ENCODE measurements at regions not wholly inside any gene's neighbourhood (a gene's known extent, or its start where the extent isn't known, plus 50 kb on each side); places are given as distances from the start of the nearest gene placed in this dataset.
A peak's percentile ranks its signal among the peaks of the same experiment; 100 is the strongest.

GRCh38 chr4:165612936-165613335, 234.1 kb downstream of the CPE start:
- peak; percentile 20 for DNase-seq

- DNase-seq, result no peak
Observed at GRCh38 chr4:165613581-165613980, 234.8 kb downstream of the CPE start.

- DNase-seq, result no peak
Observed at GRCh38 chr4:165620913-165621312, 242.1 kb downstream of the CPE start.

DNA sequence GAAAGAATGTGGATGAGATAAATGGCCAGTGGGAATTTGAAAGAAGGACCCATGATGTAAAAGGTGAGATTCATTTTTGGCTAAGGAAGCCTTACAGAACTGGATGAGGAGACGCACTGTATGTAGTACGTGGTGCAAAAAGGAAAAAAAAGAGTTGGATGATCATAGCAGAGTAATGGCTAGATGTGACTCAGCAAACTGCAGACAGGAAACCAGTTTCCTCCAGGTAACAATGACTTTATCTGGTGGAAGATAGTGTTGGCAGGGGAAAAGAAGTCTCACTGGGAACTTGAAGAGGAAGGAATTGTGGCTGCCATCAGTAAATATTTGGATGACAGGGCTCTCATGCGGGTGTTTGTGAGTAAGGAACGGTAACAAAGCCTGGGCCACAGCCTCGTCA, 243.2 kb downstream of the CPE start:
- DNase-seq, result no peak

- no peak for DNase-seq
Observed at GRCh38 chr4:165625281-165625680, 246.5 kb downstream of the CPE start.

- DNase-seq, result no peak
Observed at GRCh38 chr4:165626316-165626715, 246.7 kb upstream of the TLL1 start.

- DNase-seq, result no peak
Observed at GRCh38 chr4:165627128-165627527, 245.9 kb upstream of the TLL1 start.

DNA sequence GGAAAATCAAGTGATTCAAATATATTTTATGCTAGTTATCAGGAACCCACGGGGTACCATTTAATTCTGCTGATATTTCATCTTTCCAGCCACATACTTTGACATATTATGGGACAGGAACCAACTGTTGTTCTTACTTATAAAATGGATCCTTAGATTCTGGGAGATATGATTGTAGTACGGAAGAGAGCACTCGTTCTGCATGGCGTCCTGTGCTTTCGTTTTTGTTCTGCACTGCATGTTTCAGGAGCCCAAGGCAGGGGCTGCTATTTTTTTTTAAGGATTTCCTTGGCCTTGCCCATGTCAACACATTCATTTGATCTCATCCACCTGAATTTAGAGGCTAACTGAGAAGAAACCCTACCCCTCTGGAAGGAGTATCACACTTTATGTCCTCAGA, 245.5 kb upstream of the TLL1 start:
- no peak for DNase-seq

DNA sequence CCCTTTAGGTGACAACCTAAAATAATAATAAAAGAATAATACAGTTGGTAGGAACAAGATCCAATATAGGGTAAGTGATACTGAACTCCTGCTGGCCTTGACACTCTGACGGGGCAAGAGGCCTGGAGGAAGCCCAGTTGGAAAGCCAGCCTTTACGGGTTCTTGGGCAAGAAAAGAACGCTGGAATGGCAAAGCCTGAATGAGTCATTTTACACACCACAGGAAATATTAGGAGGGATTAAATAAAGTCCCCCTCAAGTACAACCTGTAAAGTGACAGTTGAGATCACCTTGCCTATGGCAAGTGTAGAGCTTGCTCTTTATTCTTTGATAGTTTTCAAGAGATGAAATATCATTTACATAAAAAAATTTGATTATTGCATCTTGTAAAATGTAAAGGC, 244.5 kb upstream of the TLL1 start:
- DNase-seq, result no peak

DNA sequence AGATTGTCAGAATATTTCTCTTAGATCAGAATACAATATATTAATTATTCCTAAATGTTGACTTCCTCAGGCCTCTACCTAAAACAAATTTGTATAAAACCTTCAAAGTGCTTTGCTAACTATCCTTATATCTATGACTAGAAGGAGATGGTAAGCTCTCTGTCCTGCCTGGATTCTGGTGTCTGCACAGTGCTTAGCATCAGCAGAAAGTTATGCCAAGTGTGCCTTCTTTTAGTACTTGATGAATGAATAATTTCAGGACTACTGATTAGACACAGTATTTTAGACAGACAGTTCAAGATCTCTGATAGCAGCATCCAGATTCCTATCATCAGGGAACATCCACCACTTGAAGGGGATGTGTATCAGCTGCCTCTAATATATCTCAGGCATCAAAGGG, 242.4 kb upstream of the TLL1 start:
- DNase-seq, result no peak

DNA sequence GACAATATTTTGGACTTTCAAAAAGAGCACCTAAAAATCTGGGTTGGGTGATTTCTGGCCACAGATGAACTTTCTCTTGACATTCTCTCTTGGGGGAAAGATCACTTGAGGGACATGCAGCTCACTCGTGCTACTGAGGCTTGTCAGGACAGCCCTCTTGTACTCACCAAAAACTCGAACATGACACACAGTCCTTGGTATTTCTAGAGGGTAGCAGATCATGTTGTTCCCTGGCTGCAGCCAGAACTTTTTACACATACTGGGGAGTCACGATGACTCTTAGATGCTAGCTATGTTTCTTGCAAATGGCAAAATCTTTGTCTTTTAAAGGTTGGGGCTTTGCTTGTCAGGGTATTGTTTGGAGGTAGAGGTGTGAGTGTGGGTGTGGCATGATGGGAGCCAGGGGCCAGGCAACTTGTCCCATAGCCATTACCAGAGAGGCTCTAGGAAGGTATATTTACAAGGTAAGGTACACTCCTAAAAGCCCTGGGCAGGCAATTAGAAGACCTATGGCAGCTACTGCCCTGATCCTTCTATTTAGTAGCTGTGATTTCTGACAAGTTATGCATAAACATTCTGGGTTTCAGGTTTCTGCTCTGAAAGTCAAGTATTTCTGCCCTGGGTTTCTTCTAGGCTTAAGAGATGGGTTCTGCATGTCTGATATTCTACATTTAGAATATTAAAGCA, 241.7 kb upstream of the TLL1 start:
- peak; percentile 65 for DNase-seq

DNA sequence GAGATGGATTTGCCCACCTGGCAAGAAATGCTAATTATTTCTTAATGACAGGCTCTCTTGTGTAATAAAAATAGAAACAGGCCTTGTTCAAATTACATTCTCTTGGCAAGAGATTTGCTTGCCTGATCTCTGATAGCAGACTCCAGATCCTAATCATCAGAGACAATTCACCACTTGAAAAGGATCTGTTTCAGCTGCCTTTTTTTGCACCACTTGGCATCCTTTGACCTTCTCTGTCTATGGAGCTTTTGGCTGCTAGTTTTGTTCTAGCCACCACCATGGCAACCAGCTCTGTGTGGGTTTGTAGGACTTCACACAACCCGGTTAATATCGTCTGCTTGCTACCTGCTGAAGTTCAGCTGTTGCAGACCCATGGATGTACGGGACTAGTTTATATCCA, 241.1 kb upstream of the TLL1 start:
- peak; percentile 88 for DNase-seq

DNA sequence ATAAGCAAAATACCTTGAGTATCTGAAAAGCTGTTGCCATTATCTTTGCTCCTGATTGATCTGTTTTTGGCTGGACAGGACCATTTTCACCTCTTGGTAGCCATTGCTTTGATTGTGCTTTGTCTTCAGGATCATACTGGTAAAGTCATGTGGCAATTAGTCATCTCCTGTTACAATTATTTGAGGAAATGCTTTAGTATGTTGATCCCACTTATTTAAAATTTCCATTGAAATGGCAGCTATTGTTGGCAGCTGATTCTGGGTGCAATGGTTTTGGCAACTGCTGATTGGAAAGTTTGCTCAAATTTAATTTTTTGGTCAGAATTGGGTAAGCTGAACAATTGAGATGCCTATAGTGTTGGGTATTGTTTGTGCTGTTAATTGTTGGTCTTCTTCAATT, 238.3 kb upstream of the TLL1 start:
- DNase-seq, result peak; percentile 5

DNA sequence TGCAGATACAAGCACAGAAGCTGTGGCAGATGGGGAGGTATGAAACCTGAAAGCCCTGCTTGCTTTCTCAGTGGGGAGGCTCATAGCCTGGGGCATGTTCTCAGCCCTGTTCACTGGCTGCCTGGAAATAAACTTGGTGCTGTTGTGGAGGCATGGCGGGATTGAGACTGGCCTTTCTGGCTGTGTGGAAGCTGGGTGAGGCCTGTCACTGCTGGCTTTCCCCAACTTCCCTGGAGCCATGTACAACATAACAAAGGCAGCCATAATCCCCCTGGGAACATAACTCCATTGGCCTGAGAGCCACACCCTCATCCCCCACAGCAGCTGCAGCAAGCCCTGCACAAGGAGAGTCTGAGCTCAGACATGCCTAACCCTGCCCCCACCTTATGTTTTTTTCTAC, 237.7 kb upstream of the TLL1 start:
- DNase-seq, result peak; percentile 81

DNA sequence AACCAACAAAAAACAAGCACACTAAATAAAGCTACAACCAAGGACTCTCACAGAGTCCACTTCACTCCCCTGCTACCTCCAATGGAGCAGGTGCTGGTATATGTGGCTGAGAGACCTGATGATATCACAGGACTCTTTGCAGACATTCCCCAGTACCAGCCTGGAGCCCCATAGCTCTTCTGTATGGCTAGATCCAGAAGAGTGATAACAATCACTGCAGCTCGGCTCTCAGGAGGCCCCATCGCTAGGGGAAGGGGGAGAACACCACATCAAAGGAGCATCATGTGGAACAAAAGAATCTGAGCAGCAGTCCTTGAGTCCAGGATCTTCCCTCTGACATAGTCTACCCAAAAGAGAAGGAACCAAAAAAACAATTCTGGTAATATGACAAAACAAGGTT, 237.1 kb upstream of the TLL1 start:
- no peak for DNase-seq

- DNase-seq, result no peak
Observed at GRCh38 chr4:165651901-165652300, 221.1 kb upstream of the TLL1 start.

DNA sequence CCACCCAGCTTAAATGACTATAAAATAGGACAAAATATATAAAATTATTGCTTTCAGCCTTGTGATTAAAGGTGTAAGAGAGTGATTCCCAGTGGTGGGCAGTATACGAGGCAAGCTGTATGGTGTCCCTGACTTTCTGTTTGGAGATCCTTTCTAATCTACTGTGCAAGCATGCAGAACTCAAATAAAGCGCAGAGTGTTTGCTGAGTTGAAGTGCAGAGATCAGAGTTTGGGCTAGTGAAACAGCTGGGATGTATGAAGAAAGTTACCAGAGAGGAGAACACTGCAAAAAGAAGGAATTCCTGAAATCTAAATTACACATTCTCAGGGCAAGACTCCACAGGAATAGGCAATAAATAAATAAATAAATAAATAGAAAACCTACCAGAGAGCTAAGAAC, 218.5 kb upstream of the TLL1 start:
- no peak for DNase-seq

DNA sequence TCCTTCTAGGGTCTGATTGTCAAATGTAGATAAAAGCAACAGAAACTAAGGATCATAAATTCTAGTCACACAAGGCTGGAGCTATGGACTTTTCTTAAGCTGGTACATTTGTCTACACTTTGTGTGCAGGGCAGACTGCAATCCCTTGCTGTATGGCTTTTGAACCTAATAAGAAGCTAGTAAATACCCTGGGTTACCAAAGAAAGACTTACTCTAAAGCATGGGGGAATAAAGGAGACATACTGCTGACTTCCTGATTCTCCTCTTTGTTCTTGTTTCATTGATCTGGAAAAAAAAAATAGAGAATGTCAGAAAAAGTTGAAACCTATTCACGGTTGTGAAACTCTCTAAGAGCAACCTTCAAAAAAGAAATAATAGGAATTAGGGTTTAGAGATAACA, 216.6 kb upstream of the TLL1 start:
- DNase-seq, result no peak

DNA sequence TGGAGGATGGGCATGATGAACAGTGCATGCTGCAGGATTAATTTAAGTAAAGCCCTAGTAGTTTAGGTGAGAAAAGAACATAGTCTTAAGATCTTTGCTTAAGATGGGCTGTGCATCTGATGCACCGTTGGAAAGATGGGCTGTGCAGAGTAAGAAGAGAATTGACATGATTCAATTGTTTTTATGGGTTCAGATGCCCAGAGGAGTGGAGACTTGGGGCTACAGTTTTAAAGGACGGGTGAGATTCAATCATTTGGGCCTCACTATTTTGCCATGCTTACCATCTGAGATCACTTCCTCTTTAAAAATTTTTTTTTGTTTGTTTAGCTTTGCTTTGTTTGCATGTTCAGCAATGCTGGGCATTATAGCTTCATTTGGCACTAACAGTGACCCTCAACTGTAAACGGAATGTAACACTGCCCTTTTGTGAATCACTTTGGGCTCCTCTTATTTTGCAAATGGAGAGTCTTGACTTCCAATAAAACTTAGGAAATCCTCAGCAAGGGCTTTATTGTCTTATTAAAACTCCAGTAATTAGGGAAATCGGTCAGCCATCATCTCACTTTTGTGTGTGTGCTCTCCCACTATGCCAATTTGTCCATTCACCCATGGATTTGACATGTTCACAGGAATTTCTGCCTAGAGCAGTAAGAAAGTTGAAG, 216.1 kb upstream of the TLL1 start:
- DNase-seq, result no peak

DNA sequence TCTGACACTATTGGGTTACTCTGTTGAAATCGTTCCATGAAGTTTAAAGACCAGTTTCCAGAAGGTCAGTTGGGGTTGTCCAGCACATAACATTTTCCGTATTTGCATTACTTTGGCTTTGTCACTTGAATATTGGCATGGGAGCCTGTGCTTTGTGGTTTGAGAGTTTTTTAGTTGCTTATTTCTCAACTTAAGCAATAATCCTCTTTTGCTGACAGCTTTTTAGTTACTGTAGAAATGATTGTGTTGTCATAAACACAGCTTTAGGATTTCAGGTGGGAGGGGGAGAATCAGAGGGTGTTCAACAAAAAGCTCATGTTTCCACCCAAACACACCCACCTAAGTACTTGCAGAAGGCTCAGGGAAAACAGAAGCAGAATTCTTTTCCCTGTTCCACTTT, 210.7 kb upstream of the TLL1 start:
- no peak for DNase-seq

- no peak for DNase-seq
Observed at GRCh38 chr4:165663411-165663810, 209.6 kb upstream of the TLL1 start.

DNA sequence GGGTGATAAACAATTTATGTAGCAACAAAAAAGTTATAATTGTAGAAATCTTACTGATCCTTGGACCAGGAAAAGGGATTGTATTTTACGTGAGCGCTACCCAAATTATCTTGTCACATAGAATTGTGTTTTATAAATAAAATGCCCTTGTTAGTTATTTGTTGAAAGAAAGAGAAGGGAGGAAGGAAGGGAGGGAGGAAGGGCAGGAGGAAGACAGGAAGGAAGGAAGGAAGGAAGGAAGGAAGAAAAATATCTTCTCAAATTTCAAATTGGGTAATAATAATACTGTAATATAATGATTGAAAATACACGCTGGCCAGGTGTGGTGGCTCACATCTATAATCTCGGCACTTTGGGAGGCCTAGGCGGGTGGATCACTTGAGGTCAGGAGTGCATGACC, 206.2 kb upstream of the TLL1 start:
- DNase-seq, result no peak

- DNase-seq, result no peak
Observed at GRCh38 chr4:165667969-165668368, 205.1 kb upstream of the TLL1 start.

- DNase-seq, result no peak
Observed at GRCh38 chr4:165668694-165669093, 204.3 kb upstream of the TLL1 start.

DNA sequence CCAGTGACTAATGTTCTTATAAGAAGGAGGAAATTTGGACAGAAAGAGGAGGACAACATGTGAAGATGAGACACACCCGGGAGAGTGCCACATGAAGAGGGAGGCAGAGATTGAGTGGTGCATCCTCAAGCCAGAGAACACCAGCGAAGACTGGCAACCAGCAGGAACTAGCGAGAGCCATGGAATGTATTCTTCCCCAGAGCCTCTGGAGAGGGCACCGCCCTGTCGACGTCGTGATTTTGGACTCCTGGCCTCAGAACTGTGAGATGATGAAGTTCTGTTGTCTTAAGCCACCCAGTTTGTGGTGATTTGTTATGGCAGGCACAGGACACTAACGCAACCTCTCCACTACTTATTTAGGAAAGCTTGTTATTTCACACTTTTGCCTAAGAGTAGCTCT, 196.0 kb upstream of the TLL1 start:
- no peak for DNase-seq
